Heart left ventricle (tissue), 16 donors: ENCODE measurements at regions not wholly inside any gene's neighbourhood (a gene's known extent, or its start where the extent isn't known, plus 50 kb on each side); places are given as distances from the start of the nearest gene placed in this dataset.
"Not testable (repeated sequence)": the region's sequence is repeated elsewhere in the genome, so short reads cannot be mapped to it uniquely, and the experiment has no call there.

Source experiments
- ATAC-seq, 4 donors: fragments of 200-7000 bp; cut with Tn5 transposase; one replicate each; pipeline ENCODE4 v1.9.1; 2020 to 2022; ENCODE audit warnings: moderate library complexity in 4 of 4, mild to moderate bottlenecking in 3 of 4, moderate number of reproducible peaks in 1 of 4
- DNase-seq, 5 donors: peaks; one replicate each; pipeline ENCODE4 v3.0.0-alpha.2; 2020
- H3K27ac ChIP-seq, 12 donors: fragments of 200-600 bp; sonication (generic) in 4 of 12; one replicate each; pipeline versions ENCODE4 v1.5.0 to v1.8.0; 2016 to 2022; ENCODE audit warnings: mild to moderate bottlenecking in 2 of 12
- H3K27me3 ChIP-seq, 9 donors: fragments of 200-600 bp; sonication (generic) in 2 of 9; one replicate each; pipeline versions ENCODE4 v1.5.1 to v1.8.0; 2016 to 2022; ENCODE audit warnings: mild to moderate bottlenecking in 3 of 9
- H3K36me3 ChIP-seq, 9 donors: fragments of 200-600 bp; sonication (generic) in 2 of 9; one replicate each; pipeline versions ENCODE4 v1.5.0 to v1.8.0; 2018 to 2022; ENCODE audit warnings: mild to moderate bottlenecking in 2 of 9
- H3K4me1 ChIP-seq, 12 donors: fragments of 200-600 bp; sonication (generic) in 4 of 12; one replicate each; pipeline versions ENCODE4 v1.5.0 to v1.8.0; 2016 to 2022; ENCODE audit warnings: mild to moderate bottlenecking in 3 of 12
- H3K4me3 ChIP-seq, 12 donors: fragments of 200-600 bp; sonication (generic) in 4 of 12; one replicate each; pipeline versions ENCODE4 v1.5.0 to v1.8.0; 2017 to 2022; ENCODE audit warnings: mild to moderate bottlenecking in 9 of 12, moderate library complexity in 4 of 12
- H3K9me3 ChIP-seq, 12 donors: fragments of 200-600 bp; sonication (generic) in 4 of 12; one replicate each; pipeline versions ENCODE4 v1.5.0 to v1.8.0; 2016 to 2022; ENCODE audit warnings: mild to moderate bottlenecking in 1 of 12
- CTCF ChIP-seq, 12 donors: fragments of 200-600 bp; sonication (generic) in 4 of 12; IDR thresholded peaks; one replicate each; pipeline versions ENCODE4 v1.5.0 to v1.8.0; 2018 to 2022; ENCODE audit warnings: antibody characterized with exemption in 12 of 12, mild to moderate bottlenecking in 5 of 12
- POLR2A ChIP-seq, 2 donors: fragments of 450-650 bp; IDR thresholded peaks; one replicate each; pipeline ENCODE4 v1.6.1; 2017; ENCODE audit warnings: antibody characterized with exemption in 2 of 2, mild to moderate bottlenecking in 2 of 2, moderate library complexity in 2 of 2
- WGBS, 4 donors: extraction: QIAGEN DNeasy Blood & Tissue Kit in 2 of 4; methylation state at CpG; one replicate each; pipeline versions ENCODE4 v1.1.5 to v1.1.7; 2013 to 2018; 5-methylcytosine and 5-hydroxymethylcytosine counted together
- intact Hi-C, 10 donors: fragments of 100-400 bp; cut with DNase I; formaldehyde crosslinking; loops; one replicate each; pipeline versions ENCODE4 v1.11.1 to v1.14.2; 2022
- donor health status: ischemic (EF 13 %, LVEDD 7.1; RV severe dilation, severe dysfunction).
- donor health status: healthy with polysubstance abuse.
- donor health status: DM: no; HTN: yes; CAD: no.
- donor health status: DM: no; HTN: no; CAD: no.
- donor health status: ischemic (EF 25% LVEDD 6.9; RV normal size, moderate dysfunction).
- donor health status: ischemic (EF 25% LVEDD 5.7; RV mildly dilated, moderate dysfunction).
- donor health status: healthy.
- donor health status: DM: yes; HTN: yes; CAD: no.
- donor health status: ischemic (EF 35%, LVEDD 5.7; RV mildly dilated, moderate dysfunction).
- donor health status: nonischemic (EF 11% LVEDD 7.7; RV severe dilation, severe dysfunction).
- donor health status: DM: yes; HTN: yes; CAD: no.
- donor health status: PGD.
- donor health status: ischemic (EF 29% LVEDD 5.4; RV normal size, mild dysfunction).
- donor health status: nonischemic (EF 23%, LVEDD 6.1; RV moderate dilation, normal function).

- H3K4me3 ChIP-seq: no peak overlapping the region
- TF ChIP-seq CTCF (IDR thresholded peaks at IDR 0.05): no peak
- no peak for TF ChIP-seq POLR2A (IDR thresholded peaks at IDR 0.05)
- H3K27me3 ChIP-seq: no peaks in the 10 kb centered on the region
- H3K4me1 ChIP-seq: no peaks in the 10 kb centered on the region
- intact Hi-C loops: no loop called here
- H3K36me3 ChIP-seq: no peaks in the 10 kb centered on the region
- H3K9me3 ChIP-seq: no peaks in the 10 kb centered on the region
- H3K27ac ChIP-seq: no peak overlapping the region
- 69 to 85% (median 71%) methylated on average over 3 of the region's 3 CpGs for WGBS, 4 donors
- ATAC-seq (peak in 1 of 4 donors; percentile 28), DNase-seq (no peak)
These were observed 216.3 kb downstream of the SATB1 start for GRCh38 chr3:18208856-18209255.

- TF ChIP-seq CTCF (IDR thresholded peaks at IDR 0.05) (no peak), POLR2A (IDR thresholded peaks at IDR 0.05) (no peak)
- no peak for ATAC-seq
- no peak overlapping the region for H3K27ac ChIP-seq
- H3K36me3 ChIP-seq: no peaks in the 10 kb centered on the region
- WGBS, 4 donors: 65 to 76% (median 72%) methylated on average over 2 of the region's 2 CpGs
- no peaks in the 10 kb centered on the region for H3K4me1 ChIP-seq
- no peaks in the 10 kb centered on the region for H3K9me3 ChIP-seq
- no peak overlapping the region for H3K4me3 ChIP-seq
- DNase-seq: no peak
- intact Hi-C loops: no loop called here
- no peaks in the 10 kb centered on the region for H3K27me3 ChIP-seq
These were observed 217.0 kb downstream of the SATB1 start for GRCh38 chr3:18208091-18208490.

GRCh38 chr3:18207226-18207625, 217.9 kb downstream of the SATB1 start:
- H3K9me3 ChIP-seq: no peaks in the 10 kb centered on the region
- no peak for TF ChIP-seq POLR2A (IDR thresholded peaks at IDR 0.05)
- TF ChIP-seq CTCF (IDR thresholded peaks at IDR 0.05): no peak
- no peak overlapping the region for H3K27ac ChIP-seq
- DNase-seq (no peak), ATAC-seq (no peak)
- no peaks in the 10 kb centered on the region for H3K27me3 ChIP-seq
- H3K36me3 ChIP-seq: no peaks in the 10 kb centered on the region
- intact Hi-C loops: no loop called here
- no peaks in the 10 kb centered on the region for H3K4me1 ChIP-seq
- 85 to 91% (median 87%) methylated on average over 3 of the region's 3 CpGs for WGBS, 4 donors
- no peak overlapping the region for H3K4me3 ChIP-seq

GRCh38 chr3:18205701-18206100, 219.4 kb downstream of the SATB1 start:
- H3K27me3 ChIP-seq, H3K9me3 ChIP-seq, DNase-seq, H3K4me1 ChIP-seq, H3K4me3 ChIP-seq, ATAC-seq, H3K27ac ChIP-seq, H3K36me3 ChIP-seq, intact Hi-C loops: not testable (repeated sequence)
- 88 to 91% (median 90%) methylated on average over 9 of the region's 9 CpGs for WGBS, 4 donors

GRCh38 chr3:18201315-18201714, 223.8 kb downstream of the SATB1 start:
- Histone ChIP-seq H3K36me3 (no peaks in the 10 kb centered on the region), H3K9me3 (peaks cover 0 to 37% (median 0%) of the 10 kb centered on the region in 12 donors), H3K4me1 (no peaks in the 10 kb centered on the region), H3K4me3 (no peak overlapping the region), H3K27me3 (no peaks in the 10 kb centered on the region), H3K27ac (no peak overlapping the region)
- TF ChIP-seq CTCF (IDR thresholded peaks at IDR 0.05) (no peak), POLR2A (IDR thresholded peaks at IDR 0.05) (no peak)
- intact Hi-C loops: no loop called here
- no peak for ATAC-seq
- no peak for DNase-seq
